ENCODE measurements at regions not wholly inside any gene's neighbourhood (a gene's known extent, or its start where the extent isn't known, plus 50 kb on each side); places are given as distances from the start of the nearest gene placed in this dataset.
"Not testable (repeated sequence)": the region's sequence is repeated elsewhere in the genome, so short reads cannot be mapped to it uniquely, and the experiment has no call there.

DNA sequence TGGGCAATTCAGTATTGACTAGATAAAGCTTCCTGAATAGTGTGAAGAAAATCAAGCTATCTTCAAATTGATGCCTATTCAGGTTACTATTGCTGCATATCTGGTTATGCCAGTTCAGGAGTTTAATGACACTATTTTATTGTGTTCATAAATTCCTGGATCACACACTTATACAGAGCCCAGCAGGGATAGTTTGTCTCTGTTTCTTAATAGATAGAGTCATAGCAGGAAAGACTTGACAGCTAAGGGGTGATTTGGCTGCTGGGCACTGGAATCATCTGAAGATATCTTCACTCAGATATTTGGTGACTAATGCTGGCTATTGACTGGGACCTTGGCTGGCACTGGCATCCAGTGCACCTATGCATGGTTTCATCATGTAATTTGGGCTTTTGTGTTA lies 187.8 kb downstream of the PYDC2 start:
- no peak for DNase-seq

DNA sequence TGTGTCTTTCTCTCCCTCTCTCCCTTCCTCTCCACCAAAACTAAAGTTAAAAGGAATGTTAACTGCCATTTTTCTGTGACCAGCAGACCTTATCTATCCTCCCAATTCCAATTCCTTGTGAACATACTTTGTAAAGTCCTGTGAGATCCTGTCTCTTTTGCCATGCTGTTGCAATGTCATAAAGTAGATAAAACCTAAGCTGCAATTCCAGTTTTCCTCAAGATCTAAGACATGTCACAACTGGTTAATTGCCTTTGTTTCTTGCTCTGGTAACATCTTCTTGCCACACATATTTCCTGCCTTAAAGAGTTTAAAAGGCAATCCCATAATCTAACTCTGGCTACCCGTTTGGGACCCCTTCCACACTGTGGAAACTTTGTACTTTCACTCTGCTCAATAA lies 188.7 kb downstream of the PYDC2 start:
- DNase-seq: no peak

- DNase-seq: not testable (repeated sequence)
These were observed 197.9 kb downstream of the PYDC2 start for GRCh38 chr3:191658781-191659419.

GRCh38 chr3:191662150-191662549 lies 201.2 kb downstream of the PYDC2 start:
- not testable (repeated sequence) for DNase-seq

- no peak for DNase-seq
These were observed 220.1 kb downstream of the PYDC2 start for GRCh38 chr3:191680989-191681597.

GRCh38 chr3:191682961-191683360 lies 222.0 kb downstream of the PYDC2 start:
- no peak for DNase-seq

DNA sequence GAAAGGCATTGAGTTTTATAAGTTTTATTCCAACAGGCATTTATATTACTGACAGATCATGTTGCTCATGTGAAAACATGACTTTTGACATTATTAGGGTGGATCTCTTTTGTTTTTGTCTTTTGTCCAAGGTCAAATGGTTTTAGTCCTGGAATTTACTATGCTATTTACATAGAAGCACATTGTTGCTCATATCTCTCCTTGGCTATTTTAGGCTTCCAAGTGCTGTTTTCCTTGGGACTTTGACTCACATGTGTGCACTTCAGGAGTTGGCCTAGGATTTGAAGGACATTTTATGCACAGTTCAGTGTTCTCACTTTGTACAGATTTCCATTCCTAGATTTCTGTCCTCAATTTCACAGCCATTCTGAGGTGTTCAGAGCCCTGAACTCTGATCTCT lies 225.7 kb downstream of the PYDC2 start:
- DNase-seq: no peak

DNA sequence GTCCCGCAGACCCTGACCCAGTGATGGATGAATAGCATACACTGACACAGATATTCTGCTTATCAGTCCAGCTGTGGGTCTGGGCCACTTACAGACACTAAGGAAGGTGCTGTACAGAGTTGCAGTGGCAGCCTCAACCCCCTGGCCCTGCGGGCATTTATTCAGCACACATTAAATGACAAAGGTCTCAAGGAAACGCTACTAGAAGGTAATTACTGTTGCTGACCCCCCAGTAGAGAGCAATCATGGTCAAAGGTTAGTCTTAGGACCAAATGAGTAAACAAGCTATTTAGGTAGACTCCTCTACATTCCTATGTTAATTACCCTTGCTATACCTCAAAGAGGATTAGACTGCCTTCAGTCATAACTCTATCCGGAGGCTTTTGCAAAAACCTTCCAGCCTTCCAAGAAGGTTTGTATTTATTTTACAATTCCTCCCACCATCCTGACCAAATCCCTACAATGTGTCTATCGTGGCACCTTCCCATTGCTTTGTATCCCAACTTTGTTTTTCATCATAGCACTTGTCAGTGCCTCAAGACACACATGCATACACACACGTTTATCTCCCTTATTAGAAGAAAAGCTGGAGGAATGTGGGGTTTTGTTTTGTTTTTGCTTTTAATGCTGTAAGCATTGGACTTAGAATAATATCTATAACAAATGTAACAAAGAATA lies 227.9 kb downstream of the PYDC2 start:
- no peak for DNase-seq

DNA sequence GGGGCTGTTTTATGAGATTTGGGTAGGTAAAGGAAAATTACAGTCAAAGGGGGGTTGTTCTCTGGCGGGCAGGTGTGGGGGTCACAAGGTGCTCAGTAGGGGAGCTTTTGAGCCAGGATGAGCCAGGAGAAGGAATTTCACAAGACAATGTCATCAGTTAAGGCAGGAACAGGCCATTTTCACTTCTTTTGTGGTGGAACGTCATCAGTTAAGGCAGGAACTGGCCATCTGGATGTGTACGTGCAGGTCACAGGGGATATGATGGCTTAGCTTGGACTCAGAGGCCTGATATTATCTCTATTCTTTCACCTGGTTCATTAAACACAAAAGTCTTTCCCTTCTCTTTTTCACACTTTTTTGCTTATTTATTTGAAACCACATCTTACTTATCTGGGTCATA lies 230.2 kb downstream of the PYDC2 start:
- not testable (repeated sequence) for DNase-seq

- DNase-seq: no peak
These were observed 234.3 kb downstream of the PYDC2 start for GRCh38 chr3:191695131-191695814.

- DNase-seq: no peak
These were observed 234.8 kb downstream of the PYDC2 start for GRCh38 chr3:191695815-191696153.

DNA sequence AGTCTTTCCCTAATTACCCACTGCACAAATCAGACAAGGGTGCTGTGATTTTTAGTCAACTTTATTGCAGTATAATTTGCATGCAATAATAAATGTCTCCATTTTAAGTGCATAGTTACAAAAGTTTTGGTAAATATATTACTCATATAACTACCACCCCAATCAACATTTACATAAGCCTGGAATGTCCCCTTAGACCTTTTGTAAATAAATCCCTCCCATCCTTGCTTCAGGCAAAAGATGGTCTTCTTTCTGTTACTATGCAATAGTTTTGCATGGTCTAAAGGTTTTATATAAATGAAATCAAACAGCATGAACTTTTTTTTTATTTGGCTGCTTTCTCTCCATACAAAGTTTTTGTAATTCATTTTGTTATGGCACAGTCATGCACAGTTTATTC lies 235.4 kb downstream of the PYDC2 start:
- DNase-seq: no peak

DNA sequence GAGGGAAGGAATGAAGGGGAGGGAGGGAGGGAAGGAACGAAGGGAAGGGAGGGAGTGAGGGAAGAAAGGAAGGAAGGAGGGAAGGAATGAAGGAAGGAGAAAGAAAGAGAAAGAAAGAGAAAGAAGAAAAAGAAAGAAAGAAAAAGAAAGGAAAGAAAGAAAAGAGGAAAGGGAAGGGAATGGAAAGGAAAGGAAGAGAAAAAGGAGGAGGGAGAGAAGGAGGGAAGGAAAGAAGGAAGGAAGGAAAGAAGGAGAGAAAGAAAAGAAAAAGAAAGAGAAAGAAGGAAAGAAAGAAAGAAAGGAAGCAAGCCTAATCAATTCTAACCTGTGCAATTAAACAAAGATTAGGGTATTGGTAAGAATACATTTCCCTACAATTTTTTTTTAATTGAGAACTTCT lies 238.6 kb downstream of the PYDC2 start:
- DNase-seq: no peak

GRCh38 chr3:191702121-191702520 lies 241.2 kb downstream of the PYDC2 start:
- no peak for DNase-seq

DNA sequence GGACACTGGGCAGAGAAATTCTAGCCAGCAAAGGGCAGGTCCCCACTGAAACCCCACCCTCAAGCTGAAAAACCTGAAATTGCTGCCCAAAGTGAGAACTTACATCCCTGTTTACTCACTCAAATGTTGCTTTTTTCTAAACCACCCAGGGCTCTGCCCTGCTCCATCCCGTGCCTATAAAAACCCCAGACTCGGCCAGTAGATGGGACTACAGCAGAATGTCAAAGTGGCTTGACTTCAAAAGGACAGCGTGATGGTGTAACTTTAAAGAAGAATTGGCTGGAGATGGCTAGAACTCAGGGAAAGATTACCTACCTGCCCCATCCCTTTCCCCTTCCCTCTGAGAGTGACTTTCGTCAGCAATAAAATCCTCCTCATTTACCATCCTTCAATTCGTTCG lies 246.9 kb downstream of the PYDC2 start:
- no peak for DNase-seq

- DNase-seq: no peak
These were observed 254.6 kb downstream of the PYDC2 start for GRCh38 chr3:191715585-191715984.

- no peak for DNase-seq
These were observed 260.5 kb downstream of the PYDC2 start for GRCh38 chr3:191721390-191721861.

- no peak for DNase-seq
These were observed 261.0 kb downstream of the PYDC2 start for GRCh38 chr3:191721990-191722389.

DNA sequence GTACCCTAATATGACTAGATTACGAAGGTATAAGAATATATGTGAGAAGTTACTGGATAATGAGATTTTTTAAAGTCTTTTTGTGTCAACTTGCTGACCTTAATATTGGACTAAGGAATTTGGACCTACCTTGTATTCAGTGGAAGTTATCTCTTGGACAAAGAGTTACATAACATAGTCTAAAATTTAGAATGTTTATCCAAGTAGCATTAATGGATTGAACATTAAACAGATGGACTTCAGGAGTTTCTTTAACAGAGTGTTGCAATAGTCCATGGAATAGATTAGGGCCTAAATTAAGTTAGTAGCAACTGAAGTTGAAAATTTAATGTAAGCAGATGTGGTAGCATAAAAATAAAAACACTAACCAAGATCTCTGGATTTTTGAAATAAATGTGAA lies 266.4 kb downstream of the PYDC2 start:
- DNase-seq: no peak

DNA sequence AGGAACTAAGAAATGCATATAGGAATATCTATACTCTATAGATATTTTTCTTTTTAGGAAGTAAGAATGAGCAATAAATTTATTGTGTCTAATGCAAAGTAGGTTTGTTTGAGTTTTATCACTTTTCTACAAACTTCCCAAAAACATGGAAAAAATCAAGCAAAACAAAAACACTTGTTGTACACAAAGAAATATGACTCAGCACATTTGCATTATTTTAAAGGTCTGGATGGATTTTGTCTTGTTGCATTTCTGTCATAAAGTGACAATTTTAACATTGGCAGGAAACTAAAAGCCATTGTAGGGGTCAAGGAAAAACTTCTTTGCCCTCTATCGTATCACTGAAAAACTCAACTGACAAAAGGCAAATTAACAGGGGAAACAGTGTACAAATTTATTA lies 267.2 kb downstream of the PYDC2 start:
- no peak for DNase-seq

GRCh38 chr3:191737742-191738141 lies 276.8 kb downstream of the PYDC2 start:
- no peak for DNase-seq

- no peak for DNase-seq
These were observed 279.7 kb downstream of the PYDC2 start for GRCh38 chr3:191740712-191741111.

- not testable (repeated sequence) for DNase-seq
These were observed 280.9 kb downstream of the PYDC2 start for GRCh38 chr3:191741847-191742350.

- DNase-seq: no peak
These were observed 282.3 kb downstream of the PYDC2 start for GRCh38 chr3:191743283-191743682.

Measured in NCI-H1694 (cell line).